GM23338 (cell line): ENCODE measurements at regions not wholly inside any gene's neighbourhood (a gene's known extent, or its start where the extent isn't known, plus 50 kb on each side); places are given as distances from the start of the nearest gene placed in this dataset.

Source experiments
- ATAC-seq: fragments of 200-7000 bp; cut with Tn5 transposase; 3 replicates; pipeline ENCODE4 v1.9.1; 2020
- DNase-seq: peaks from one replicate; pipeline ENCODE4 v3.0.0-alpha.2; 2015; ENCODE audit warnings: low spot score
- H2AFZ ChIP-seq: fragments of 200-600 bp; sonication (generic); 2 replicates; pipeline ENCODE4 v1.8.0; 2016; ENCODE audit warnings: antibody characterized with exemption, mild to moderate bottlenecking, moderate library complexity
- H3F3A ChIP-seq: fragments of 200-600 bp; sonication (generic); replicated peaks from 2 replicates; pipeline ENCODE4 v1.8.0; 2017; ENCODE audit warnings: antibody characterized with exemption, mixed run types, low read depth
- H3K27ac ChIP-seq: fragments of 200-600 bp; sonication (generic); 2 replicates; pipeline ENCODE4 v1.6.1; 2016; ENCODE audit warnings: low read depth
- H3K27me3 ChIP-seq: fragments of 200-600 bp; sonication (generic); 2 replicates; pipeline ENCODE4 v1.8.0; 2016; ENCODE audit warnings: mild to moderate bottlenecking, mixed run types, moderate library complexity; ENCODE audit not compliant: insufficient read depth
- H3K36me3 ChIP-seq: fragments of 200-600 bp; sonication (generic); 2 replicates; pipeline ENCODE4 v1.8.0; 2016; ENCODE audit warnings: mild to moderate bottlenecking; ENCODE audit not compliant: insufficient read depth
- H3K4me1 ChIP-seq: fragments of 200-600 bp; sonication (generic); 2 replicates; pipeline ENCODE4 v1.8.0; 2016; ENCODE audit warnings: mild to moderate bottlenecking, moderate library complexity; ENCODE audit not compliant: insufficient read depth
- H3K4me2 ChIP-seq: fragments of 200-600 bp; sonication (generic); 2 replicates; pipeline ENCODE4 v1.7.1; 2017; ENCODE audit warnings: mixed run types
- H3K4me3 ChIP-seq: fragments of 200-600 bp; sonication (generic); 2 replicates; pipeline ENCODE4 v1.6.1; 2016; ENCODE audit warnings: mixed run types
- H3K79me2 ChIP-seq: fragments of 200-600 bp; sonication (generic); replicated peaks from 2 replicates; pipeline ENCODE4 v1.8.0; 2017; ENCODE audit warnings: mild to moderate bottlenecking; ENCODE audit not compliant: insufficient read depth
- H3K9me2 ChIP-seq: fragments of 200-600 bp; sonication (generic); 2 replicates; pipeline ENCODE4 v1.8.0; 2017; ENCODE audit not compliant: insufficient read depth
- H4K20me1 ChIP-seq: fragments of 200-600 bp; sonication (generic); replicated peaks from 2 replicates; pipeline ENCODE4 v1.8.0; 2017; ENCODE audit warnings: mild to moderate bottlenecking; ENCODE audit not compliant: insufficient read depth
- H3K27ac Mint-ChIP-seq: 2 replicates; pipeline ENCODE4 v1.8.0; 2020; ENCODE audit warnings: inconsistent platforms, mild to moderate bottlenecking, moderate library complexity, mixed read lengths
- H3K27me3 Mint-ChIP-seq: 3 replicates; pipeline ENCODE4 v1.8.0; 2022; ENCODE audit warnings: low read depth, mild to moderate bottlenecking, moderate library complexity, mixed read lengths, inconsistent platforms; ENCODE audit not compliant: insufficient read depth, poor library complexity
- H3K36me3 Mint-ChIP-seq: 3 replicates; pipeline ENCODE4 v1.8.0; 2021; ENCODE audit warnings: low read depth, mild to moderate bottlenecking, inconsistent platforms, moderate library complexity, mixed read lengths
- H3K4me1 Mint-ChIP-seq: 3 replicates; pipeline ENCODE4 v1.8.0; 2020; ENCODE audit warnings: mild to moderate bottlenecking, inconsistent platforms, mixed read lengths
- H3K4me3 Mint-ChIP-seq: 3 replicates; pipeline ENCODE4 v1.8.0; 2021; ENCODE audit warnings: moderate library complexity, mild to moderate bottlenecking, inconsistent platforms, mixed read lengths
- H3K9me3 Mint-ChIP-seq: 3 replicates; pipeline ENCODE4 v1.8.0; 2020; ENCODE audit warnings: moderate library complexity, mild to moderate bottlenecking, inconsistent platforms, mixed read lengths
- CTCF ChIP-seq, 2 experiments: fragments of 200-600 bp in 1 of 2; sonication (generic) in 1 of 2; conservative IDR thresholded peaks; 2 replicates each; pipeline versions ENCODE4 v1.5.1 to v1.6.1; 2016 to 2017; ENCODE audit warnings: antibody characterized with exemption in 2 of 2, low read depth in 2 of 2, mild to moderate bottlenecking in 2 of 2, moderate library complexity in 1 of 2
- ETS1 ChIP-seq: IDR thresholded peaks from 2 replicates; pipeline ENCODE4 v1.6.1; 2016; ENCODE audit warnings: antibody characterized with exemption
- EZH2 ChIP-seq: fragments of 200-600 bp; sonication (generic); IDR thresholded peaks from one replicate; pipeline ENCODE4 v1.8.0; 2017; ENCODE audit warnings: antibody characterized with exemption, mild to moderate bottlenecking, low read depth; ENCODE audit not compliant: unreplicated experiment
- EZH2phosphoT487 ChIP-seq: fragments of 200-600 bp; sonication (generic); IDR thresholded peaks from one replicate; pipeline ENCODE4 v1.8.1; 2018; ENCODE audit warnings: antibody characterized with exemption; ENCODE audit not compliant: unreplicated experiment
- JUNB ChIP-seq: IDR thresholded peaks from one replicate; pipeline ENCODE4 v1.6.1; 2016; ENCODE audit warnings: antibody characterized with exemption; ENCODE audit not compliant: unreplicated experiment
- NANOG ChIP-seq: IDR thresholded peaks from 2 replicates; pipeline ENCODE4 v1.6.1; 2016; ENCODE audit warnings: antibody characterized with exemption, borderline replicate concordance
- POLR2AphosphoS5 ChIP-seq: IDR thresholded peaks from 2 replicates; pipeline ENCODE4 v1.6.1; 2016; ENCODE audit warnings: antibody characterized with exemption, low read depth
- REST ChIP-seq: IDR thresholded peaks from one replicate; pipeline ENCODE4 v1.6.1; 2018; ENCODE audit warnings: antibody characterized with exemption; ENCODE audit not compliant: unreplicated experiment
- STAT1 ChIP-seq: IDR thresholded peaks from one replicate; pipeline ENCODE4 v1.6.1; 2016; ENCODE audit warnings: antibody characterized with exemption; ENCODE audit not compliant: unreplicated experiment
- ZNF114 ChIP-seq: fragments of 250-450 bp; sonication (Bioruptor Pico); IDR thresholded peaks from 2 replicates; pipeline ENCODE4 v1.5.0; 2020; ENCODE audit warnings: mild to moderate bottlenecking, moderate library complexity
- ZNF331 ChIP-seq: fragments of 250-450 bp; sonication (Bioruptor Pico); IDR thresholded peaks from 2 replicates; pipeline ENCODE4 v1.5.0; 2020; ENCODE audit warnings: low read depth, mild to moderate bottlenecking, moderate library complexity

GRCh38 chr2:236712304-236712703 is 142.7 kb downstream of the ACKR3 start (continued):
- TF ChIP-seq CTCF (conservative IDR thresholded peaks at IDR 0.05; ENCODE audit: low read depth in 2 of 2) (no peak), EZH2phosphoT487 (no peak), STAT1 (no peak), EZH2 (no peak), NANOG (no peak)

GRCh38 chr2:236712961-236713673 is 143.5 kb downstream of the ACKR3 start:
- Histone ChIP-seq H3K27ac (no peak overlapping the region), H3K4me3 (no peak overlapping the region), H3K79me2 (no peaks in the 10 kb centered on the region), H3K27me3 (no peaks in the 10 kb centered on the region), H3K4me2 (no peak overlapping the region), H3K36me3 (no peaks in the 10 kb centered on the region), H3K9me2 (no peaks in the 10 kb centered on the region), H3K4me1 (no peaks in the 10 kb centered on the region), H2AFZ (no peak overlapping the region), H4K20me1 (no peaks in the 10 kb centered on the region), H3F3A (no peaks in the 10 kb centered on the region)
- Mint-ChIP-seq H3K9me3 (no peaks in the 10 kb centered on the region), H3K27me3 (peaks cover 4% of the 10 kb centered on the region), H3K27ac (no peak overlapping the region), H3K36me3 (no peaks in the 10 kb centered on the region), H3K4me1 (no peaks in the 10 kb centered on the region), H3K4me3 (no peak overlapping the region)
- DNase-seq (no peak), ATAC-seq (no peak)
- TF ChIP-seq EZH2phosphoT487: no peak

- ATAC-seq (no peak), DNase-seq (no peak)
- Histone ChIP-seq H4K20me1 (no peaks in the 10 kb centered on the region), H3K79me2 (no peaks in the 10 kb centered on the region), H3K9me2 (no peaks in the 10 kb centered on the region), H3K4me2 (no peak overlapping the region), H3K4me3 (no peak overlapping the region), H3K4me1 (no peaks in the 10 kb centered on the region), H3K27me3 (no peaks in the 10 kb centered on the region), H3F3A (no peaks in the 10 kb centered on the region), H2AFZ (no peak overlapping the region), H3K36me3 (no peaks in the 10 kb centered on the region), H3K27ac (no peak overlapping the region)
- H3K36me3 Mint-ChIP-seq: 0 out of 3 replicates have a peak, but pooled peaks cover 2% of the 10 kb centered on the region
- H3K27ac Mint-ChIP-seq: no peak overlapping the region
- 0 out of 3 replicates have a peak, but pooled peaks cover 4% of the 10 kb centered on the region for H3K4me1 Mint-ChIP-seq
- H3K9me3 Mint-ChIP-seq: no peaks in the 10 kb centered on the region
- peaks cover 8% of the 10 kb centered on the region for H3K27me3 Mint-ChIP-seq
- no peak overlapping the region for H3K4me3 Mint-ChIP-seq
- no peak for TF ChIP-seq NANOG
- no peak for TF ChIP-seq REST
- TF ChIP-seq ZNF114 (CRISPR knock-in tag): no peak
- no peak for TF ChIP-seq POLR2AphosphoS5
- TF ChIP-seq JUNB: no peak
- TF ChIP-seq ETS1: no peak
- no peak for TF ChIP-seq ZNF331
These were observed 144.5 kb downstream of the ACKR3 start for GRCh38 chr2:236714080-236714479.
